Stimulated activated naive CD8-positive, alpha-beta T cell treated with anti-CD3 and anti-CD28 coated beads, Interleukin-15, Interleukin-2, amounts not matched to agents 100 U/mL and 50 U/mL, for 24 hours (primary cell): ENCODE measurements at regions not wholly inside any gene's neighbourhood (a gene's known extent, or its start where the extent isn't known, plus 50 kb on each side); places are given as distances from the start of the nearest gene placed in this dataset.
"Not testable (repeated sequence)": the region's sequence is repeated elsewhere in the genome, so short reads cannot be mapped to it uniquely, and the experiment has no call there.

ENCODE experiments used
- ATAC-seq: fragments of 150-1000 bp; cut with Tn5 transposase; one replicate; pipeline ENCODE4 v1.10.0; 2021
- DNase-seq: peaks from one replicate; pipeline ENCODE4 v3.0.0; 2021

DNA sequence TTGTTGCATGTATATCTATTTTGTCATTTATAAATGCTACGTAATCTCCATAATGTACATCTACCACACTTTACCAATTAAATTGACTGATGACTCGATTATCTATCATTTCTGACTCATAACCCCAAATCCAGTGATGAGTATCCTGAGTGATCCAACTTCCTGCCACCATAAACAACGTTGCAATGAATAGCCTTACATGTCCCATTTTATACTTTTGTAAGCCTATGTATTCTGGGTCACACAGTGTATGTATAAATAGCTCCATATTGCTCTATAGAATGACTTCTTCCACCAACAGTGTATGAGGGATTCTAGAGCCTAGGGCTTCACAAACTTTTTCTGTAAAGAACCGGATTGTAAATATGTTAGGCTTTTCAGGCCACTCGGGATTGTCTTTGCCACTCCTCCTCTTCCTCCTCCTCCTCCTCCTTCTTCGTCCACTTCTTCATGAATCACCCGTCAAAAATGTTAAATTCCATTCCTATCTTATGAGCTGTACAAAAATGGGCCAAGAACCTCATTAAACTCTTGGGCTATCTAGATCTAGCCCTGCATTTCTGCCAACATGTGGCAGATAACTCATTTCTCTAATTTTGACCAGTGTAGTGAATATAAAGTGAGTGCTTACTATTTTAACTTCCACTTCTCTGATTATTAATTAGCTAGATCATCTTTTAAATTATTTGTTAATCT, 672.2 kb upstream of the AMOT start:
- no peak for DNase-seq
- ATAC-seq: no peak

DNA sequence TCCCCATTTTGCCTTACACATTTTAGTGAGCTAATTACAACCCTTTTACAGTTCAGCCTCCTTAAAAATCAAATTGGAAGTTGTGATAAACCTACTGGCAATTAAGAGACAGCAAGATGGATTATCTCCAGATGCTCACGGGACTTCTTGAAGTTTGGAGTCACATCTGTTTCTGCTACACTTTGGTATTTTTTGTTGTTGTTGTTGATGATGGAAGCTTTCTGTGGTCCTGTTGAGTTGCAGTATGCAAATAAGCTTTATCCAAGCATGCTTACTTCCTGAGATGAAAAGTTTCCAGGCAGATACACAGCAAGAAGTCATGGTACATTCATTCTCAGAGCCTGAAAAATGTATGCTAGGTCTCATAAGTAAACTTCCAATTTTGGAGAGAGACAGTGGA, 670.0 kb upstream of the AMOT start:
- DNase-seq: no peak
- ATAC-seq: no peak

DNA sequence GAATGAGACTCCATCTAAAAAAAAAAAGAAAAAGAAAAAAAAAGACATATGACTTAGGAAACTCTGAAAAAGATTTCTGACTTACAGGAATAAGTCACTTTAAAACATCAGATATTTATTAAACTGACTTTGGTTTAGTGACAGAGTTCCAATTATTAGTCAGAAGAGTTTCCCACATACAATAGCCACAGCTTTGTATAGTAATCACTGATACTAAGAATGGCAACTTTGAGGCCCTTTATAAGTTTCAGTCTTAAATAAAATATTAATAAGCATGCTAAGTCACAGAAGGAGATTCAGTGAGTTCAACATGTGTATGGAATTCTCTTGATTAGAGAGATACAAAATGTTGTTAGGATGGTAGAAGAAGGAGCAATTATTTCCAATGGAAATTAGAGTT, 652.3 kb upstream of the AMOT start:
- no peak for DNase-seq
- no peak for ATAC-seq

DNA sequence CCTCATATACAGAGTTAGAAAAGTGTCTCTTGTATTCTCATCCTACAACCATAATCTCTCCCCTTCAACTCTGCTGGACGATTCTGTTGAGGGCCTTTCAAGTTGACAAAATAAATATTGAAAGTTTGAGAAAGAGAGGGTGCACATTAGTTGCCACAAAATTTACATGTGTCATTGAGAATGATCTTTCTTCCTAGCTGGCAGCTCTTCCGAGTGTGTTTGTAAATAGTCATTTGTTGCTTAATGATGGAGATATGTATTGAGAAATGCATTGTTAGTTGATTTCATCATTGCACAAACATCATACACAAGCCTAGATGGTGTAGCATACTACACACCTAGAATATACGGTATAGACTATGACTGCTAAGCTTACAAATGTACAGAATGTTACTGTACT, 632.8 kb upstream of the AMOT start:
- no peak for DNase-seq
- no peak for ATAC-seq

DNA sequence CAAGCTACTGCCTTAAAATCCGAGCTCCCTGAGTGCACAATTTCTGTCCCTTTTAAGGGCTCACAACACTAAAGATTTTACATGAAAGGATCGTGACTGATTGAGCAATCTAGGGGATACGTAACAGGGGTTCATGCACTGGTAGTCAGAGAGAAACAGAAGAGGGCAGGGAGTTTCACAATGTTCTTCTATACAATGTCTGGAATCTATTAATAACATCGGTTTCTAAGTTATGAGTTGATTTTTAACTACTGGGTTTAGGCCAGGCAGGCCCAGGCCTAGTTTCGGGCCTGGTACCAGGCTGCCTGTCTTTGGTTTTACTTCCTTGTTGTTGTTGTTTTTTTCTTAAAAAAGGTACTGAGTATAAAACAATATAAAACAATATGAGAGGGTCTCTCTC, 632.4 kb upstream of the AMOT start:
- ATAC-seq: not testable (repeated sequence)

DNA sequence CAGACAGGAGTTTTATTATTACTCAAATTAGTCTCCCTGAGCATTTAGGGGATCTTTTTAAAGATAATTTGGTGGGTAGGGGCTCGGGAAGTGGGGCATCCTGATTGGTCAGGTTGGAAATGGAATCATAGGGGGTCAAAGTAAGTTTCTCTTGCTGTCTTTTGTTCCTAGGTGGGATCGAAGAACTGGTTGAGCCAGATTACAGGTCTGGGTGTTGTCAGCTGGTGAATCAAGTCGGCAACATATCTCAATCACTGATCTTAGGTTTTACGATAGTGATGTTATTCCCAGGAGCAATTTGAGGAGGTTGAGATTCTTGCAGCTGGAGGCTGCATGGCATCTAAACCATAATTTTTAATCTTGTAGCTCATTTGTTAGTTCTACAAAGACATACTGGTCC, 629.5 kb upstream of the AMOT start:
- no peak for DNase-seq
- ATAC-seq: no peak

More for the DNA sequence above, 632.4 kb upstream of the AMOT start:
- DNase-seq: not testable (repeated sequence)

DNA sequence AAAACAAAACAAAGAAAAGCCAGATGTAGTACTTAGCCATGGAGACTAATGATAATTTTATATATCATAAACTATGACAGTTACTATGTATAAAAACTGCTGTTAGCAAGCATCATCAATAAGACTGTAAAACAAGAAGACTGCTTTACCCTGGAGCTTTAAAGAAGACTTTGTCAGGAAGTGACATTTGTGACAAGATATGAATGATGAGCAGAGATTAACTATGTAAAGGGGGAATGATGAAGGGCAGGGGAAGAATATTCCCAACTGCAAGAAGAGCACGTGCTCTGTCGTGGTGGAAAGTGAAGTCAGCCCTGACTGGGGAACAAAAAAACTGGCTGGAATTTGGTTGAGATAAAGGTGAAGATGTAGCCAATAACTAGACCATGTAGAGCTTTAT, 617.1 kb upstream of the AMOT start:
- DNase-seq (no peak), ATAC-seq (no peak)

DNA sequence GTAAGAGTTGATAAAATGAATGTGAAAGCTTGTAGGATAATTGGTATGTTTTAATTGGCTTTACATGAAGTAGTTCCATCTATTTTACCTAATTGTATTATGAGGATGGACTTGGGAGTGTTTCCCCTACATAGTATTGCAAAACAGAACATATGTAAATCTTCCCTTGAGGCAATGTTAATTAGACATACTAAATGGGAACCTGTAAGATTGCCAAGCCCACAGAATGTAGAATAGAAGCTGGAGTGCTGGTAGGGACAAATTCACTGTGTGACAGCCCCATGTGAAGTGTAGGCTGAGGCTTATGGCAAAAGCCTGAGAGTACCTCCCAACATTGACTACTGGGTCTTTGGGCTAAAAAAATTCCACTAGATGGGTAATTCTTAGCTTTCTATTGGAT, 615.0 kb upstream of the AMOT start:
- DNase-seq: no peak
- ATAC-seq: no peak

DNA sequence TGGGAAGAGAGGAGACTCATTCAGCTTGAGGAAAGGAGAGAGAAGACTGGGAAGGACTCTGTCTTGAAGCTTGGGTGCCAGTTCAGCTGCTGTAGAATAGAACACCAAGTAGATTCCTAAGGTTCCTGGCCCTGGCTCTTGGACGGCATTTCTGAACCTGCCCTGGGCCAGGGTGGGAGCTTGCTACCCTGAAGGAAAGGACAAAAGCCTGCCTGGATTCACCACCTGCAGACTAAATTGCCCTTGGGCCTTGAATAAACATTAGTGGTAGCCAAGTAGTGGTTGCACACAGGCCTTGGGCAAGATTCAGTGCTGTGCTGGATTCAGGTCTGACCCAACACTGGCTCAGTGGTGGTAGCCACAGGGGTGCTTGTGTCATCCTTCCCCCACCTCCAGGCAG, 588.4 kb upstream of the AMOT start:
- DNase-seq (no peak), ATAC-seq (no peak)

DNA sequence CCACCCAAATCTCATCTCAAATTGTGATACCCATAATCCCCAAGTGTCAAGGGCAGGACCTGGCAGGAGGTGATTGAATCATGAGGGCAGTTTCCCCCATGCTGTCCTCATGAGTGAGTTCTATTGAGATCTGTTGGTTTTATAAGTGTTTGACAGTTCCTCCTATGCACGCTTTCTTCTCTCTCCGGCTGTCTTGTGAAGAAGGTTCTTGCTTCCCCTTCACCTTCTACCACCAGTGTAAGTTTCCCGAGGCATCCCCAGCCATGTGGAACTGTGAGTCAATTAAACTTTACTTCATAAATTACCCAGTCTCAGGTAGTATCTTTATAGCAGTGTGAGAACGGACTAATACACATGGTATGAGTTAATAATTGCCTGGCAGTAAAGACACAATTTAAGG, 581.7 kb upstream of the AMOT start:
- ATAC-seq (no peak), DNase-seq (no peak)

DNA sequence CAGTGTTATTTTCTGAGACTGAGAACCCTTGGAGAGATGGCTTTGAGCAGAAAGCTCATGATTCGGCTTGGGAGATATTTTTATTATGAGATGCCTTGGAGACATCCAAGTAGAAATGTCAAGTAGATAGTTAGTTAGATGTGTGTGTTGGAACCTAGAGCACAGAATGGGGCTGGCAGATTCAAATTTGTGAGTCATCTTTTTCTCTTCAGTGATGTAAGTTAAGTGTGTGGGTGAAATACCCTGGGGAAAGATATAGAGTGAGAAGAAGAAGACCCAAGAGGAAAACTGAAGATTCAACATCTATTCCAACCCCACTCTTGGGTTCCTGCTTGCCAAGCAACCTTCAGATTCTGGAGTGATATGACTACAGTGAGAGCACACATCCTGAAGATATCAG, 580.8 kb upstream of the AMOT start:
- ATAC-seq (no peak), DNase-seq (no peak)

DNA sequence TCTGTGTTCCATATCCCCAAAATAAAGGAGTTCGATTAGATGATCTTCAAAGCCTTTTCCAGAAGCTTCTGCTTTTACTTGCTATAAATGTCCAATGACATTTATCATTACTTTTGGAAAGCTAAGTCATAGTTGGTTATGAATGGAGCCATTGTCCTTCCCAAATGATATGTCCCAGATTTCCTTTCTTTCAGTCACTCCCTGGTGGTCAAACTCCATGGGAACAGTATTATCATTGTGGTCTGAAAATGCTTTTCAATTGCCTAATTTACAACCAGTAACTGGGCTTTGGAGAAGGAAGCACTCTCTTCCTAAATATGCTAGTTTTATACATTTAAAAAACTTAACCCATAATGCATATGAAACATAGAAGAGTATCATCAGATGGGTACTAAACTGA, 571.5 kb upstream of the AMOT start:
- ATAC-seq (no peak), DNase-seq (no peak)

DNA sequence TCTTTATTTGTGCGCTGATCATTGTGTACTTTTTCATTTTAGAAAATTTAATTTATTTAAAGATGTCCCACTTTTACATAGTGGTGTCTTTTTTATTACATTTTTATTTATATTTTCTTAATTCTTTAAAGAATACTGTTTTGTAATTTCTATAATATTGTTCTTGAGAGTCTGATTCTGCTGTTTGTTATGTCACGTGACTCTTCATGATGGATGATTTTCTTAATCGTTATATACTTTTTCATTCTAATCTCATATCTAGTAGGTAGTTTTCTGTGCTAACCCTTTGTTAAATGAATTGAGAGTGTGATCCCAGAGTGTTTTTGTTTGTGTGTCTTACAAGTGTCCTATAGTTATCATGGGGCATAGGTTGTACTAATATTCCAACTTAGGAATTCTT, 568.2 kb upstream of the AMOT start:
- ATAC-seq (no peak), DNase-seq (no peak)

DNA sequence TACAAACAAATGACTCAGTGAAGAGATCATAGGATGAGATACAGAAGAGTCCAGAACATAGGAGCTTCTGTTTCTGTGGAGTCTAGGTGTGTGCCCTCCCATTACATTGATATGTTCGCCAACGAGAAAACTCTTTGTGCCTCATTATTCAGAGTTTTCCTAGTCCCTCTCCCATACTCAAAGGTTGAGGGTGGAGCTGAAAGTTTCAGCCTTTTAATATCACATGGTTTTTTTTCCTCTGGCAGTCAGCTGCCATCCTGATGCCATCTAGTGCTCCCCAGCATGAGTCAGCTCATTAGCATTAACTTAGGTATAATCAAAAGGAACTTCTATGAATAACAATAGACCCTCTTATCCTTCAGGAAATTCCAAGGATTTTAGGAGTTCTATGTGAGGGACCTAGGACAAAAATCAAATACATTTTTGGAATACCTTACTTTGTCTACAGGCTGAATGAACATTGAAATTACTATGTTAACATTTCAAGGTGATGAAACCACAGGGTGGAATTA, 559.6 kb upstream of the AMOT start:
- ATAC-seq (no peak), DNase-seq (no peak)

DNA sequence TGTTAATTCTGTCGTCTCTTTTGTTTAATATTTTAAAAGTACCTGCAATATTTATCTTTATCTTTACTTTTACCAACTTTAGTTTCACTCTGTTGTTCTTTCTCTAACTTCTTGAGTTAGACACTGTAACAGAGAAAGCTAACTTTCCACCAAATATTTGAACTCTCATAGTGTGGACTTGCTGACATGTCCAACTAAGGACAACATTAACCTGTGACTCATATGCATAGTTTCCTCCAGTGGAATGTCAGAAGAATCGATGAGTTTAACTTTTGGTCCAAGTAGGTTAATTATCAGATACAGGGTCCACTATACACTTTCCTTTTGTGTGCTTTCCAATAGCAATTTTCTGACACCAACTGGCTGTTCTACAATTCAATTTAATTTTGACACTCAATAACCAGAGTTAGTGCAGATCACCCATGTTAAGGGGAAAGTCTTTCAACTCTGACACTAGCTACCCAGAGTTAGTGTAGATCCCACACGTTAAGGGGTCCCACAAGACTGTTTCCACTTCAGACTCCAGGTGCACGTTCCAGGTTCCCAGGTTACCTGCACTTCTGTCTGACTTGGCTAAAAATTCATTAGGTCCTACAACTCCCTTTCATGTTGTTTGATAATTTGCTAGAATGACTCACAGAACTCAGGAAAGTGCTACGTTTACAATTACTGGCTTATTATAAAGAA, 559.0 kb upstream of the AMOT start:
- ATAC-seq (no peak), DNase-seq (no peak)

DNA sequence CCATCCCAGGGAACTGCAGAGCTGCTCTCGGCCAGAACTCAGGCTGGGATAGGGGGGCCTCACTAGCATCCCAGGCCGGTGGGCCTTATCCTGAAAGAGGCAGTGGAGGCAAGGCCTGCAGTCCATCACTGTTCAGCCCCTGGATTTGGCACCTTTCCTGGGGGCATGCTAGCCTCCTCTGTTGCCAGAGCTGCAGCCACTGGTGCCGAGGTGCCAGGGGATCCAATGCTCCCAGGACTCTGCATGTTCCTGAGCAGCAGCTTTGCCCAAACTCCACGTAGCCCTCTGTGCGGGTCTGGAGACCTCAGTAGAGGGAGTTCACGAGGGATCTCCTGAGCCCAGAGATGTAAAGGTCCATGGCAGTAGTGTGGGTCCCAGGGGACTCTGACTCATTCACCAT, 551.7 kb upstream of the AMOT start:
- ATAC-seq (no peak), DNase-seq (no peak)

DNA sequence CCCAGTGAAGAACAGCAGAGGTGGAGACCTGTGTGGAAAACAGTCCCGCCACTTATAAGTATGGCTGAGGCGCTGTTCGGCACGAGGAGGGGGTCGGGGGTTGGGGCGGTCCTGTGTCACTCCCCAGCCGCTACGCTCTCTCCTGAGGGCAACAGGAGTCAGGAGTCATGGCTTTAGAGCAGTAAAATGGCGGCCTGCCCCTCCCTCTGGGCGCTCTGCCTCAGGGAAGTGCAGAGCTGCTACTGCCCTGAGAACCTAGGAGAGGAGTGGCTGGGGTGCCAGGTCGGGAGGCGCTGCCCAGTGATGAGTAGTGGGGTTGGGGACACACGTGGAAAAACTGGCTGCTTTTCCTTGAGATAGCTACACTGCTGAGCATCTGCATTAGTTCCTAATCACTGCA, 551.2 kb upstream of the AMOT start:
- DNase-seq: no peak
- ATAC-seq: no peak

DNA sequence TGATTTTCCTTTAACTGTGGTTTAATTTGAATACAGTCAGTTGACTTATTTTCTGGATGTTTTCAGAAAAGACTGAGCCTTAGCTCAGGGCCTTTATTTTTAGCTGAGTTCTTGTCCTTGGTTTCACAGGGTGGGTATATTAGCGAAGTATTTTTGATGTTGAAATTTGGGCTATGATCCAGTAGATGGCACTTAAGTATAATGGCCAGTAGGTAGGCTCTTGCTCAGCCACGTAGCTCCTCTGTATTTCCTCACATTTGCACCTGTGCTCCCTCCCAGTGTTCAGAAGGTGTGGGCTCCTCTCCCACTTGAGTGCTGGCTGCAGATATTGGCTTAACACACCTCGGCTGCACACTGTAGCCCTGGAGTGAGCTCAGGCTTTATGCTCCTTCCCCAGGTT, 549.9 kb upstream of the AMOT start:
- DNase-seq (no peak), ATAC-seq (no peak)

DNA sequence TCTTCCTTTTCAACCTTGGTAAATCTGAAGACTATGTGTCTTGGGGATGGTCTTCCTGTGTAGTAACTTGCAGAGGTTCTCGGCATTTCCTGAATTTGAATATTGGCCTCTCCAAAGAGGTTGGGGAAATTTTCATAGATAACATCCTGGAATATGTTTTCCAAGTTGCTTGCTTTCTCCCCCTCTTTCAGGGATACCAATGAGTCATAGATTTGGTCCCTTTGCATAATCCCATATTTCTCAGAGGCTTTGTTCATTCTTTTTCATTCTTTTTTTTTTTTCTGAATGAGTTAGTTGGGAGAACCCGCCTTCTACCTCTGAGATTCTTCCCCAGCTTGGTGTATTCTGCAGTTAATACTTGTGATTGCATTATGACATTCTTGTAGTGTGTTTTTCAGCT, 549.2 kb upstream of the AMOT start:
- ATAC-seq: no peak

DNA sequence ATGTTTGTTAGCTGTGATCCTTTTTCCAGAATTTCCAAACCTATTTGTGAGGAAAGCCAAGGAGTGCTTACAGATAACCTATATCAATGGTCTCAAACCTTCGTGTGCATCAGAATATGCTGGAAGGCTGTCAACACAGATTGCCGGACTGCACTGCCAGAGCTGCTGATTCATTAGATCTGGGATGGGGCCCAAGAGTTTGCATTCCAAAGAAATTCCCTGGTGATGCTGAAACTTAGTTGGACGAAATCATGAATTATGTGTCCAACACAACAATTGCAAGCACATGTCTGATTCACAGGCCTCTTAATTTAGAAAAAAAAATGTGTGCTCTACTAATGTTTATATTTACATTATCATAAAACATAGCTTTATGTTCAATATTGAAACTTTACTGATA, 544.0 kb upstream of the AMOT start:
- no peak for DNase-seq
- no peak for ATAC-seq

More for the DNA sequence above, 549.2 kb upstream of the AMOT start:
- no peak for DNase-seq

DNA sequence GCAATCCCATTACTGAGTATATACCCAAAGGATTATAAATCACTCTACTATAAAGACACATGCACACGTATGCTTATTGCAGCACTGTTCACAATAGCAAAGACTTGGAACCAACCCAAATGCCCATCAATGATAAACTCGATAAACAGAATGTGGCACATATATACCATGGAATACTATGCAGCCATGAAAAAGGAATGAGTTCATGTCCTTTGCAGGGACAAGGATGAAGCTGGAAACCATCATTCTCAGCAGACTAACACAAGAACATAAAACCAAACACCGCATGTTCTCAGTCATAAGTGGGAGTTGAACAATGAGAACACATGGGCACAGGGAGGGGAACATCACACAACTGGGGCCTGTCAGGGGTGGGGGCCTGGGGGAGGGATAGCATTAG, 532.8 kb upstream of the AMOT start:
- DNase-seq, ATAC-seq: not testable (repeated sequence)

DNA sequence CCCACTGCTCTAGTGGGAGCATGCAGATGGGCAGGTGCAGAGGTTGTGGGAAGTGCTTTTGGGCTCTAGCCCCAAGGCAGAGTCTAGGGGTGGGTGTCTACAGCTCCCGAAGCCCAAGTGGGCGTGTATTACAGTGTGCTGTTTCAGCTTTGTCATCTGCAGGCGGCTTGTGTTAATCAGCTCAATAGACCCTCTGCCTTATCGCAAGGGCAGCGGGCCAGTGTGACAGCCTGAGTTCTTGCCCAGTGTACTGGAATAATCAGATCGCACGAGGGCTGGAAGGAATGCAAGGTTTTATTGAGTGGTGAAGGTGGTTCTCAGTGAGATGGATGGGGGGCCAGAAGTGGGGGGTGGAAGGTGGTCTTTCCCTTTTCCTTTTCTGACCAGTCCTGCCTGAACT, 529.4 kb upstream of the AMOT start:
- DNase-seq: no peak
- ATAC-seq: no peak

DNA sequence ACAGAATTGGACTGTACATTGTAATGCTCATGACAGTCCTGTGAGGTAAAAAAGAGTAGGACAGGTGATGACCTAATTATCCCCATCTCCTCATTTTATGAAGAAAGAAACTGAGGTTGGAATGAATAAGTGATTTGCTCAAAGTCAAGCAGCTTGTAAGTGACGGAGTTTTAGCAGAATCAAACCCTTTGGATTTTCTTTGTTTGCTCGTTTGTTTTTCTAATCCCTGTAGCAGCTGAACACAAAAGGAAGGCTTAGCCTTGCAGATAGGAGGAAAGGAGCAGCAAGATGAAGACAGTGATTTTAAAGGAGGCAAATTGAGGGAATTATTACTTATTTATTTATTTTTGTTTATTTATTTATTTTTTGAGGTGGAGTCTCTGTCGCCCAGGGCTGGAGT, 528.4 kb upstream of the AMOT start:
- ATAC-seq (no peak), DNase-seq (no peak)

DNA sequence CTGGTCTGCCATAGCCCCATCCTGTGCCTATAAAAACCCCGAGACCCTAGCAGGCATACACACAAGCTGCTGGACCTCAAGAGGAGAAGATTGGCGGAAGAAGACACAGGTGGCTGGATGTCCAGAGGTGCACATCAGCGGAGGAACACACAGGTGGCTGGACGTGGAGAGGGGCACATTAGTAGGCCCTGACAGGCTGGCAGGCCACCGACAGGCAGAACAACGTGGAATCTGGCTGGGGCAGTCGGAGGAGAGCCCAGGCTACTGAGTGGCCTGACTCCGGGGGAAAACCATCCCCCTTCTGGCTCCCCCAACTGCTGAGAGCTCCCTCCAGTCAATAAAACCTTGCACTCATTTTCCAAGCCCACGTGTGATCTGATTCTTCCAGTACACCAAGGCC, 512.5 kb upstream of the AMOT start:
- DNase-seq: no peak
- no peak for ATAC-seq
